ENCODE measurements at regions not wholly inside any gene's neighbourhood (a gene's known extent, or its start where the extent isn't known, plus 50 kb on each side); places are given as distances from the start of the nearest gene placed in this dataset.
"Not testable (repeated sequence)": the region's sequence is repeated elsewhere in the genome, so short reads cannot be mapped to it uniquely, and the experiment has no call there.

DNA sequence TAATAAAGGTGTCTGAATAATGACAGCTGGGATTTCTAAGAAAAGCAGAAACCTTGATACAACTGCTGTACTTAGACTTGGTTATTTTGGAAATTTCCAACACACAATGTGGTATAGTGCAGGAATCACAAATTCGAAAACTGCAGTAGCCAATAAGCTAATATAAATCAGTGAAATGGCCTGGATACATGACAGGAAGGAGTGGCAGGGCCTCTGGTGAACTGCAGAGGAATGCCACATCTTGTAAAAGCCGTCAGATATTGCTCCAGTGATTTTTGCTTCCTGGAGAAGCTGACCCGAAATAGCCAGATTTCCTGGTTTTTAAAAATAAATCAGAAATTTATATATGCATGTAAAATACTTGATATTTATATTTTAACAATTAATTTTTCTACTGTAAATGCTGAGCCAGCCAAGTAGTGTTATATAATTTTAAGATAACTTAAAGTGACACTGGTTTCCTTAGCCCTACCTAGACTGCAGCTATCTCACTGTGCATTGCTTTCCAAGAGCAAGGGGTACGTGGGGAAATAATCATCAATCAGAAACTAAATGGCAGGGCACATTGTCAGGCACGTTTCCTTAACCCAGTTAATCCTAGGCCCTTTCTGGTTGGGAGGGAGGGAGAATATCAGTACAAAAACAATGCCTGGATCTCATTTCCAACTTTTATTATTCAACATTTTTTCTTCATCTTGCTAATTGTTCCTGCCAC is 182.4 kb downstream of the RASEF start:
- Histone ChIP-seq H3K27me3 (no peaks in the 10 kb centered on the region), H3K4me1 (no peaks in the 10 kb centered on the region), H3K4me3 (no peak overlapping the region), H3K36me3 (no peaks in the 10 kb centered on the region), H3K9me3 (peaks cover 0 to under 1% (median 0%) of the 10 kb centered on the region in 4 donors), H3K27ac (no peak overlapping the region)
- intact Hi-C loops (cut with DNase I) = no loop called here
- WGBS, 2 donors = 29 to 60% methylated on average over 5 of the region's 5 CpGs
- TF ChIP-seq, protein P1, sequence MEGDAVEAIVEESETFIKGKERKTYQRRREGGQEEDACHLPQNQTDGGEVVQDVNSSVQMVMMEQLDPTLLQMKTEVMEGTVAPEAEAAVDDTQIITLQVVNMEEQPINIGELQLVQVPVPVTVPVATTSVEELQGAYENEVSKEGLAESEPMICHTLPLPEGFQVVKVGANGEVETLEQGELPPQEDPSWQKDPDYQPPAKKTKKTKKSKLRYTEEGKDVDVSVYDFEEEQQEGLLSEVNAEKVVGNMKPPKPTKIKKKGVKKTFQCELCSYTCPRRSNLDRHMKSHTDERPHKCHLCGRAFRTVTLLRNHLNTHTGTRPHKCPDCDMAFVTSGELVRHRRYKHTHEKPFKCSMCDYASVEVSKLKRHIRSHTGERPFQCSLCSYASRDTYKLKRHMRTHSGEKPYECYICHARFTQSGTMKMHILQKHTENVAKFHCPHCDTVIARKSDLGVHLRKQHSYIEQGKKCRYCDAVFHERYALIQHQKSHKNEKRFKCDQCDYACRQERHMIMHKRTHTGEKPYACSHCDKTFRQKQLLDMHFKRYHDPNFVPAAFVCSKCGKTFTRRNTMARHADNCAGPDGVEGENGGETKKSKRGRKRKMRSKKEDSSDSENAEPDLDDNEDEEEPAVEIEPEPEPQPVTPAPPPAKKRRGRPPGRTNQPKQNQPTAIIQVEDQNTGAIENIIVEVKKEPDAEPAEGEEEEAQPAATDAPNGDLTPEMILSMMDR (IDR thresholded peaks at IDR 0.05) = no peak
- TF ChIP-seq EP300 (IDR thresholded peaks at IDR 0.05) = no peak
- no peak for TF ChIP-seq POLR2A (IDR thresholded peaks at IDR 0.05)
- TF ChIP-seq POLR2AphosphoS5 (IDR thresholded peaks at IDR 0.05) = no peak
- DNase-seq = no peak

GRCh38 chr9:82882138-82882537 is 180.8 kb downstream of the RASEF start:
- DNase-seq = no peak
- no peak for TF ChIP-seq POLR2AphosphoS5 (IDR thresholded peaks at IDR 0.05)
- TF ChIP-seq, protein P1 (IDR thresholded peaks at IDR 0.05) = no peak
- TF ChIP-seq EP300 (IDR thresholded peaks at IDR 0.05) = no peak
- TF ChIP-seq POLR2A (IDR thresholded peaks at IDR 0.05) = no peak
- Histone ChIP-seq H3K4me3 (no peak overlapping the region), H3K27ac (no peak overlapping the region), H3K4me1 (no peaks in the 10 kb centered on the region), H3K27me3 (no peaks in the 10 kb centered on the region), H3K9me3 (no peaks in the 10 kb centered on the region), H3K36me3 (no peaks in the 10 kb centered on the region)
- WGBS, 2 donors = 98 to 100% methylated on average over 1 of the region's 1 CpG
- intact Hi-C loops (cut with DNase I) = no loop called here

GRCh38 chr9:82882748-82883147 is 180.2 kb downstream of the RASEF start:
- 56 to 77% methylated on average over 2 of the region's 2 CpGs for WGBS, 2 donors
- Histone ChIP-seq H3K27ac (no peak overlapping the region), H3K36me3 (no peaks in the 10 kb centered on the region), H3K27me3 (no peaks in the 10 kb centered on the region), H3K4me1 (no peaks in the 10 kb centered on the region), H3K4me3 (no peak overlapping the region), H3K9me3 (no peaks in the 10 kb centered on the region)
- no peak for TF ChIP-seq POLR2A (IDR thresholded peaks at IDR 0.05)
- TF ChIP-seq POLR2AphosphoS5 (IDR thresholded peaks at IDR 0.05) = no peak
- TF ChIP-seq, protein P1 (IDR thresholded peaks at IDR 0.05) = no peak
- no peak for TF ChIP-seq EP300 (IDR thresholded peaks at IDR 0.05)
- intact Hi-C loops (cut with DNase I) = no loop called here
- DNase-seq = no peak

- no peak for DNase-seq
- WGBS, 2 donors = 92 to 96% methylated on average over 3 of the region's 3 CpGs
- no peak overlapping the region for H3K27ac ChIP-seq
- no peaks in the 10 kb centered on the region for H3K9me3 ChIP-seq
- H3K27me3 ChIP-seq = no peaks in the 10 kb centered on the region
- intact Hi-C loops (cut with DNase I) = no loop called here
- no peak overlapping the region for H3K4me3 ChIP-seq
- no peaks in the 10 kb centered on the region for H3K4me1 ChIP-seq
- TF ChIP-seq, protein P1 (IDR thresholded peaks at IDR 0.05) = no peak
- TF ChIP-seq EP300 (IDR thresholded peaks at IDR 0.05) (no peak), POLR2A (IDR thresholded peaks at IDR 0.05) (no peak), POLR2AphosphoS5 (IDR thresholded peaks at IDR 0.05) (no peak)
- no peaks in the 10 kb centered on the region for H3K36me3 ChIP-seq
These were observed 179.5 kb downstream of the RASEF start for GRCh38 chr9:82883436-82883835.

- H3K36me3 ChIP-seq; DNase-seq; H3K4me1 ChIP-seq; H3K27me3 ChIP-seq; H3K27ac ChIP-seq; H3K9me3 ChIP-seq; intact Hi-C loops (cut with DNase I); H3K4me3 ChIP-seq: not testable (repeated sequence)
- WGBS, 2 donors = 84 to 85% methylated on average over 7 of the region's 7 CpGs
These were observed 179.0 kb downstream of the RASEF start for GRCh38 chr9:82883974-82884373.
